Vagina (tissue), 2 donors: ENCODE measurements at regions not wholly inside any gene's neighbourhood (a gene's known extent, or its start where the extent isn't known, plus 50 kb on each side); places are given as distances from the start of the nearest gene placed in this dataset.

Experiments
- POLR2A ChIP-seq, 2 donors: fragments of 450-650 bp; IDR thresholded peaks; one replicate each; pipeline ENCODE4 v1.6.1; 2017; ENCODE audit warnings: antibody characterized with exemption in 2 of 2, mild to moderate bottlenecking in 2 of 2, moderate library complexity in 2 of 2
- POLR2AphosphoS5 ChIP-seq, 2 donors: sonication (generic); formaldehyde crosslinking; IDR thresholded peaks; one replicate each; pipeline ENCODE4 v1.9.0; 2017; ENCODE audit warnings: antibody characterized with exemption in 2 of 2, mild to moderate bottlenecking in 2 of 2, low read depth in 1 of 2; ENCODE audit not compliant: insufficient read depth in 1 of 2
- TF ChIP-seq, protein P1 (sequence below), 3 experiments: fragments of 450-650 bp in 2 of 3; fragments of 200-600 bp in 1 of 3; sonication (generic) in 1 of 3; IDR thresholded peaks; one replicate each; pipeline ENCODE4 v1.5.1; 2017 to 2019; ENCODE audit warnings: antibody characterized with exemption in 3 of 3, mild to moderate bottlenecking in 2 of 3, moderate library complexity in 2 of 3

GRCh38 chr10:110368556-110368955 is 63.8 kb upstream of the SMNDC1 start:
- TF ChIP-seq POLR2A (IDR thresholded peaks at IDR 0.05) (no peak), POLR2AphosphoS5 (IDR thresholded peaks at IDR 0.05; ENCODE audit: insufficient read depth in 1 of 2, low read depth in 1 of 2) (no peak)
- TF ChIP-seq, protein P1, sequence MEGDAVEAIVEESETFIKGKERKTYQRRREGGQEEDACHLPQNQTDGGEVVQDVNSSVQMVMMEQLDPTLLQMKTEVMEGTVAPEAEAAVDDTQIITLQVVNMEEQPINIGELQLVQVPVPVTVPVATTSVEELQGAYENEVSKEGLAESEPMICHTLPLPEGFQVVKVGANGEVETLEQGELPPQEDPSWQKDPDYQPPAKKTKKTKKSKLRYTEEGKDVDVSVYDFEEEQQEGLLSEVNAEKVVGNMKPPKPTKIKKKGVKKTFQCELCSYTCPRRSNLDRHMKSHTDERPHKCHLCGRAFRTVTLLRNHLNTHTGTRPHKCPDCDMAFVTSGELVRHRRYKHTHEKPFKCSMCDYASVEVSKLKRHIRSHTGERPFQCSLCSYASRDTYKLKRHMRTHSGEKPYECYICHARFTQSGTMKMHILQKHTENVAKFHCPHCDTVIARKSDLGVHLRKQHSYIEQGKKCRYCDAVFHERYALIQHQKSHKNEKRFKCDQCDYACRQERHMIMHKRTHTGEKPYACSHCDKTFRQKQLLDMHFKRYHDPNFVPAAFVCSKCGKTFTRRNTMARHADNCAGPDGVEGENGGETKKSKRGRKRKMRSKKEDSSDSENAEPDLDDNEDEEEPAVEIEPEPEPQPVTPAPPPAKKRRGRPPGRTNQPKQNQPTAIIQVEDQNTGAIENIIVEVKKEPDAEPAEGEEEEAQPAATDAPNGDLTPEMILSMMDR (IDR thresholded peaks at IDR 0.05) = no peak
